Naive thymus-derived CD8-positive, alpha-beta T cell (primary cell): ENCODE measurements at regions not wholly inside any gene's neighbourhood (a gene's known extent, or its start where the extent isn't known, plus 50 kb on each side); places are given as distances from the start of the nearest gene placed in this dataset.
"Not testable (repeated sequence)": the region's sequence is repeated elsewhere in the genome, so short reads cannot be mapped to it uniquely, and the experiment has no call there.

Source experiments
- ATAC-seq, 2 donors: fragments of 150-1000 bp; cut with Tn5 transposase in 1 of 2; sonication (Bioruptor Pico), chemical (Tn5 transposase) in 1 of 2; 1 replicate in 1 of 2; 2 replicates in 1 of 2; pipeline ENCODE4 v1.10.0; 2021; ENCODE audit warnings: mild to moderate bottlenecking in 2 of 2, moderate library complexity in 2 of 2
- POLR2A ChIA-PET: fragments of 350-600 bp; sonication (Branson Sonifier 250); formaldehyde crosslinking; loops from one replicate; lab custom pipeline; 2021; ENCODE audit warnings: antibody characterized with exemption; lab: Charles Lee
- DNase-seq, 10 donors: peaks; one replicate each; pipeline versions ENCODE4 v3.0.0 to v3.0.0-alpha.2; 2020 to 2022
- H3K27ac Mint-ChIP-seq, 10 donors: one replicate each; pipeline ENCODE4 v1.8.0; 2020 to 2022; ENCODE audit warnings: mild to moderate bottlenecking in 10 of 10, mixed read lengths in 10 of 10, moderate library complexity in 4 of 10, inconsistent platforms in 1 of 10
- H3K27me3 Mint-ChIP-seq, 5 donors: one replicate each; pipeline ENCODE4 v1.8.0; 2021 to 2022; ENCODE audit warnings: mixed read lengths in 5 of 5
- H3K36me3 Mint-ChIP-seq, 3 donors: one replicate each; pipeline ENCODE4 v1.8.0; 2020 to 2022; ENCODE audit warnings: mixed read lengths in 3 of 3, mild to moderate bottlenecking in 2 of 3, inconsistent platforms in 1 of 3
- H3K4me1 Mint-ChIP-seq, 4 donors: one replicate each; pipeline ENCODE4 v1.8.0; 2021 to 2022; ENCODE audit warnings: mixed read lengths in 4 of 4
- H3K4me3 Mint-ChIP-seq, 10 donors: one replicate each; pipeline ENCODE4 v1.8.0; 2020 to 2022; ENCODE audit warnings: mild to moderate bottlenecking in 10 of 10, mixed read lengths in 10 of 10, moderate library complexity in 6 of 10, inconsistent platforms in 1 of 10
- H3K9me3 Mint-ChIP-seq, 9 donors: one replicate each; pipeline ENCODE4 v1.8.0; 2020 to 2022; ENCODE audit warnings: mixed read lengths in 9 of 9, mild to moderate bottlenecking in 3 of 9, inconsistent platforms in 1 of 9, moderate library complexity in 1 of 9

- no peak for DNase-seq
Observed at GRCh38 chr21:36608041-36608896, 90.6 kb upstream of the SIM2 start.

GRCh38 chr21:36608897-36609225, 90.1 kb upstream of the SIM2 start:
- Mint-ChIP-seq H3K4me3 (no peak overlapping the region), H3K36me3 (peaks cover 0 to 14% (median 3%) of the 10 kb centered on the region in 3 donors), H3K27me3 (peaks cover 0 to 10% (median 4%) of the 10 kb centered on the region in 5 donors), H3K4me1 (peaks cover 4 to 15% (median 9%) of the 10 kb centered on the region in 4 donors), H3K9me3 (peaks cover 0 to 14% (median 11%) of the 10 kb centered on the region in 9 donors), H3K27ac (peak overlapping the region in 1 of 10 donors; percentile 56)
- DNase-seq (no peak), ATAC-seq (no peak)
- POLR2A ChIA-PET, result no interaction called here

More at GRCh38 chr21:36608041-36608896, 90.6 kb upstream of the SIM2 start:
- Mint-ChIP-seq H3K9me3 (peaks cover 0 to 14% (median 11%) of the 10 kb centered on the region in 9 donors), H3K27ac (peak overlapping the region in 2 of 10 donors; percentile 28 to 86), H3K27me3 (peaks cover 0 to 6% (median 4%) of the 10 kb centered on the region in 5 donors), H3K36me3 (peaks cover 0 to 14% (median 3%) of the 10 kb centered on the region in 3 donors), H3K4me1 (peaks cover 6 to 19% (median 11%) of the 10 kb centered on the region in 4 donors), H3K4me3 (no peak overlapping the region)
- no peak for ATAC-seq
- POLR2A ChIA-PET, result no interaction called here

- DNase-seq (no peak), ATAC-seq (no peak)
- H3K9me3 Mint-ChIP-seq, result peaks cover 0 to 18% (median 11%) of the 10 kb centered on the region in 9 donors
- peaks cover 3 to 16% (median 3%) of the 10 kb centered on the region in 3 donors for H3K36me3 Mint-ChIP-seq
- H3K4me3 Mint-ChIP-seq, result no peak overlapping the region
- no peak overlapping the region for H3K27ac Mint-ChIP-seq
- peaks cover 0 to 7% (median 4%) of the 10 kb centered on the region in 4 donors for H3K4me1 Mint-ChIP-seq
- POLR2A ChIA-PET, result no interaction called here
- peaks cover 0 to 10% (median 6%) of the 10 kb centered on the region in 5 donors for H3K27me3 Mint-ChIP-seq
Observed at GRCh38 chr21:36609654-36610053, 89.3 kb upstream of the SIM2 start.

GRCh38 chr21:36610201-36610600, 88.7 kb upstream of the SIM2 start:
- peaks cover 3 to 21% (median 5%) of the 10 kb centered on the region in 3 donors for H3K36me3 Mint-ChIP-seq
- peaks cover 0 to 11% (median 6%) of the 10 kb centered on the region in 5 donors for H3K27me3 Mint-ChIP-seq
- no peak for DNase-seq
- POLR2A ChIA-PET, result no interaction called here
- peaks cover 0 to 1% (median under 1%) of the 10 kb centered on the region in 4 donors for H3K4me1 Mint-ChIP-seq
- no peak overlapping the region for H3K27ac Mint-ChIP-seq
- no peak overlapping the region for H3K4me3 Mint-ChIP-seq
- peaks cover 0 to 22% (median 11%) of the 10 kb centered on the region in 9 donors for H3K9me3 Mint-ChIP-seq
- ATAC-seq, result no peak

GRCh38 chr21:36610935-36611334, 88.0 kb upstream of the SIM2 start:
- no peak overlapping the region for H3K4me3 Mint-ChIP-seq
- peaks cover 0 to 19% (median 6%) of the 10 kb centered on the region in 5 donors for H3K27me3 Mint-ChIP-seq
- peaks cover 0 to 28% (median 15%) of the 10 kb centered on the region in 9 donors for H3K9me3 Mint-ChIP-seq
- DNase-seq (no peak), ATAC-seq (no peak)
- POLR2A ChIA-PET, result no interaction called here
- H3K36me3 Mint-ChIP-seq, result peaks cover 3 to 21% (median 5%) of the 10 kb centered on the region in 3 donors
- H3K4me1 Mint-ChIP-seq, result no peaks in the 10 kb centered on the region
- H3K27ac Mint-ChIP-seq, result no peak overlapping the region

GRCh38 chr21:36611379-36611778, 87.5 kb upstream of the SIM2 start:
- H3K36me3 Mint-ChIP-seq, result peaks cover 3 to 21% (median 5%) of the 10 kb centered on the region in 3 donors
- no peaks in the 10 kb centered on the region for H3K4me1 Mint-ChIP-seq
- DNase-seq (no peak), ATAC-seq (no peak)
- peaks cover 0 to 28% (median 15%) of the 10 kb centered on the region in 9 donors for H3K9me3 Mint-ChIP-seq
- no peak overlapping the region for H3K4me3 Mint-ChIP-seq
- H3K27ac Mint-ChIP-seq, result no peak overlapping the region
- H3K27me3 Mint-ChIP-seq, result peaks cover 0 to 19% (median 6%) of the 10 kb centered on the region in 5 donors
- POLR2A ChIA-PET, result no interaction called here

- no peak overlapping the region for H3K27ac Mint-ChIP-seq
- H3K4me3 Mint-ChIP-seq, result no peak overlapping the region
- H3K4me1 Mint-ChIP-seq, result no peaks in the 10 kb centered on the region
- H3K9me3 Mint-ChIP-seq, result peaks cover 0 to 33% (median 20%) of the 10 kb centered on the region in 9 donors
- peaks cover 3 to 19% (median 7%) of the 10 kb centered on the region in 5 donors for H3K27me3 Mint-ChIP-seq
- POLR2A ChIA-PET, result no interaction called here
- ATAC-seq (no peak), DNase-seq (no peak)
- peaks cover 3 to 27% (median 9%) of the 10 kb centered on the region in 3 donors for H3K36me3 Mint-ChIP-seq
Observed at GRCh38 chr21:36613059-36613458, 85.9 kb upstream of the SIM2 start.

GRCh38 chr21:36613554-36613953, 85.4 kb upstream of the SIM2 start:
- Mint-ChIP-seq H3K4me1 (no peaks in the 10 kb centered on the region), H3K9me3 (peaks cover 0 to 34% (median 21%) of the 10 kb centered on the region in 9 donors), H3K27ac (no peak overlapping the region), H3K4me3 (no peak overlapping the region), H3K36me3 (peaks cover 3 to 27% (median 9%) of the 10 kb centered on the region in 3 donors), H3K27me3 (peaks cover 3 to 19% (median 7%) of the 10 kb centered on the region in 5 donors)
- no peak for DNase-seq
- POLR2A ChIA-PET, result no interaction called here
- ATAC-seq, result no peak

GRCh38 chr21:36615274-36615964, 83.5 kb upstream of the SIM2 start:
- no peak for ATAC-seq
- H3K27ac Mint-ChIP-seq, result no peak overlapping the region

GRCh38 chr21:36616773-36617172, 82.1 kb upstream of the SIM2 start:
- POLR2A ChIA-PET, result interaction anchor here (0.6 kb wide), 1 partner anchor 14 kb away, joined by 3 read pairs; no protein-coding TSS in a partner anchor
- H3K4me1 Mint-ChIP-seq, DNase-seq, H3K4me3 Mint-ChIP-seq, ATAC-seq: not testable (repeated sequence)
- H3K27ac Mint-ChIP-seq, result peak overlapping the region in 1 of 10 donors; percentile 29
- H3K27me3 Mint-ChIP-seq, result peaks cover 3 to 19% (median 10%) of the 10 kb centered on the region in 5 donors
- peaks cover 0 to 40% (median 19%) of the 10 kb centered on the region in 9 donors for H3K9me3 Mint-ChIP-seq
- peaks cover 3 to 13% (median 13%) of the 10 kb centered on the region in 3 donors for H3K36me3 Mint-ChIP-seq

More at GRCh38 chr21:36615274-36615964, 83.5 kb upstream of the SIM2 start:
- H3K9me3 Mint-ChIP-seq, result peaks cover 0 to 33% (median 20%) of the 10 kb centered on the region in 9 donors
- H3K4me1 Mint-ChIP-seq, result no peaks in the 10 kb centered on the region
- H3K27me3 Mint-ChIP-seq, result peaks cover 3 to 19% (median 10%) of the 10 kb centered on the region in 5 donors
- POLR2A ChIA-PET, result no interaction called here
- H3K36me3 Mint-ChIP-seq, result peaks cover 3 to 16% (median 13%) of the 10 kb centered on the region in 3 donors
- H3K4me3 Mint-ChIP-seq, result no peak overlapping the region
- DNase-seq, result no peak

- peaks cover 3 to 29% (median 23%) of the 10 kb centered on the region in 9 donors for H3K9me3 Mint-ChIP-seq
- H3K27ac Mint-ChIP-seq, POLR2A ChIA-PET, H3K36me3 Mint-ChIP-seq, DNase-seq, ATAC-seq, H3K4me3 Mint-ChIP-seq, H3K4me1 Mint-ChIP-seq: not testable (repeated sequence)
- peaks cover 0 to 10% (median 0%) of the 10 kb centered on the region in 5 donors for H3K27me3 Mint-ChIP-seq
Observed at GRCh38 chr21:36621794-36622193, 77.1 kb upstream of the SIM2 start.

- ATAC-seq, result no peak
- Mint-ChIP-seq H3K9me3 (peaks cover 0 to 23% (median 12%) of the 10 kb centered on the region in 9 donors), H3K4me3 (no peak overlapping the region), H3K27me3 (peaks cover 0 to 5% (median 0%) of the 10 kb centered on the region in 5 donors), H3K4me1 (peaks cover 0 to 1% (median 0%) of the 10 kb centered on the region in 4 donors), H3K27ac (no peak overlapping the region), H3K36me3 (peaks cover 0 to 6% (median 0%) of the 10 kb centered on the region in 3 donors)
- POLR2A ChIA-PET, result no interaction called here
- DNase-seq, result no peak
Observed at GRCh38 chr21:36624105-36624504, 74.8 kb upstream of the SIM2 start.
